Hematopoietic multipotent progenitor cell treated with erythropoietin and hydrocortisone succinate and interleukin-3 and kit ligand, for 8 days (in vitro differentiated cells): ENCODE measurements at regions not wholly inside any gene's neighbourhood (a gene's known extent, or its start where the extent isn't known, plus 50 kb on each side); places are given as distances from the start of the nearest gene placed in this dataset.

ENCODE experiments used
- DNase-seq: peaks from one replicate; pipeline ENCODE4 v3.0.0-alpha.2; 2015

GRCh38 chr12:77619425-77619824, 211.3 kb upstream of the NAV3 start:
- DNase-seq, result no peak

GRCh38 chr12:77617818-77618217, 212.9 kb upstream of the NAV3 start:
- no peak for DNase-seq

GRCh38 chr12:77615332-77615731, 215.4 kb upstream of the NAV3 start:
- peak; percentile 1 for DNase-seq

- no peak for DNase-seq
Measured at GRCh38 chr12:77613411-77613810, 217.3 kb upstream of the NAV3 start.

GRCh38 chr12:77610446-77610845, 220.2 kb upstream of the NAV3 start:
- DNase-seq, result no peak

GRCh38 chr12:77609016-77609415, 221.7 kb upstream of the NAV3 start:
- no peak for DNase-seq

GRCh38 chr12:77608271-77608824, 222.3 kb upstream of the NAV3 start:
- DNase-seq, result no peak

- DNase-seq, result no peak
Measured at GRCh38 chr12:77606348-77606747, 224.3 kb upstream of the NAV3 start.

GRCh38 chr12:77603946-77604345, 226.7 kb upstream of the NAV3 start:
- no peak for DNase-seq

GRCh38 chr12:77601069-77601468, 229.6 kb upstream of the NAV3 start:
- no peak for DNase-seq

GRCh38 chr12:77600468-77600843, 230.2 kb upstream of the NAV3 start:
- DNase-seq, result no peak

GRCh38 chr12:77599782-77600467, 230.8 kb upstream of the NAV3 start:
- DNase-seq, result no peak

GRCh38 chr12:77594366-77594765, 236.3 kb upstream of the NAV3 start:
- DNase-seq, result no peak

GRCh38 chr12:77592836-77593235, 237.9 kb upstream of the NAV3 start:
- DNase-seq, result no peak

GRCh38 chr12:77591959-77592743, 238.5 kb upstream of the NAV3 start:
- no peak for DNase-seq

GRCh38 chr12:77590306-77590705, 240.4 kb upstream of the NAV3 start:
- no peak for DNase-seq

- DNase-seq, result no peak
Measured at GRCh38 chr12:77584860-77585259, 245.8 kb upstream of the NAV3 start.

GRCh38 chr12:77578466-77579220, 252.1 kb upstream of the NAV3 start:
- no peak for DNase-seq

- no peak for DNase-seq
Measured at GRCh38 chr12:77577791-77578190, 252.9 kb upstream of the NAV3 start.

- no peak for DNase-seq
Measured at GRCh38 chr12:77575376-77575919, 255.2 kb upstream of the NAV3 start.

GRCh38 chr12:77572371-77572770, 258.3 kb upstream of the NAV3 start:
- DNase-seq, result no peak

GRCh38 chr12:77571768-77572167, 258.9 kb upstream of the NAV3 start:
- no peak for DNase-seq

- DNase-seq, result no peak
Measured at GRCh38 chr12:77571127-77571526, 259.6 kb upstream of the NAV3 start.
